ENCODE measurements at regions not wholly inside any gene's neighbourhood (a gene's known extent, or its start where the extent isn't known, plus 50 kb on each side); places are given as distances from the start of the nearest gene placed in this dataset.

GRCh38 chr20:7057611-7058010, 290.1 kb downstream of the BMP2 start:
- TF ChIP-seq, protein P1, sequence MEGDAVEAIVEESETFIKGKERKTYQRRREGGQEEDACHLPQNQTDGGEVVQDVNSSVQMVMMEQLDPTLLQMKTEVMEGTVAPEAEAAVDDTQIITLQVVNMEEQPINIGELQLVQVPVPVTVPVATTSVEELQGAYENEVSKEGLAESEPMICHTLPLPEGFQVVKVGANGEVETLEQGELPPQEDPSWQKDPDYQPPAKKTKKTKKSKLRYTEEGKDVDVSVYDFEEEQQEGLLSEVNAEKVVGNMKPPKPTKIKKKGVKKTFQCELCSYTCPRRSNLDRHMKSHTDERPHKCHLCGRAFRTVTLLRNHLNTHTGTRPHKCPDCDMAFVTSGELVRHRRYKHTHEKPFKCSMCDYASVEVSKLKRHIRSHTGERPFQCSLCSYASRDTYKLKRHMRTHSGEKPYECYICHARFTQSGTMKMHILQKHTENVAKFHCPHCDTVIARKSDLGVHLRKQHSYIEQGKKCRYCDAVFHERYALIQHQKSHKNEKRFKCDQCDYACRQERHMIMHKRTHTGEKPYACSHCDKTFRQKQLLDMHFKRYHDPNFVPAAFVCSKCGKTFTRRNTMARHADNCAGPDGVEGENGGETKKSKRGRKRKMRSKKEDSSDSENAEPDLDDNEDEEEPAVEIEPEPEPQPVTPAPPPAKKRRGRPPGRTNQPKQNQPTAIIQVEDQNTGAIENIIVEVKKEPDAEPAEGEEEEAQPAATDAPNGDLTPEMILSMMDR (IDR thresholded peaks at IDR 0.05): no peak
- no peak for TF ChIP-seq EP300 (IDR thresholded peaks at IDR 0.05)

Measured in sigmoid colon (tissue), 4 donors.